Aorta (tissue), 5 donors: ENCODE measurements at regions not wholly inside any gene's neighbourhood (a gene's known extent, or its start where the extent isn't known, plus 50 kb on each side); places are given as distances from the start of the nearest gene placed in this dataset.

Source experiments
- ATAC-seq: fragments of 200-7000 bp; cut with Tn5 transposase; one replicate; pipeline ENCODE4 v1.9.1; 2022; ENCODE audit warnings: moderate library complexity; ENCODE audit not compliant: low FRiP score
- DNase-seq, 2 donors: peaks; one replicate each; pipeline ENCODE4 v3.0.0-alpha.2; 2020
- H3K27ac ChIP-seq, 2 donors: one replicate each; pipeline ENCODE4 v1.5.1; 2013; ENCODE audit warnings: low read length in 2 of 2, mild to moderate bottlenecking in 2 of 2, moderate library complexity in 2 of 2, control low read depth in 1 of 2, inconsistent platforms in 1 of 2, low read depth in 1 of 2
- H3K27me3 ChIP-seq, 2 donors: one replicate each; pipeline ENCODE4 v1.6.1; 2013; ENCODE audit warnings: control low read depth in 1 of 2, low read length in 1 of 2, mild to moderate bottlenecking in 1 of 2, moderate library complexity in 1 of 2; ENCODE audit not compliant: insufficient read depth in 2 of 2, control insufficient read depth in 1 of 2
- H3K36me3 ChIP-seq, 2 donors: one replicate each; pipeline ENCODE4 v1.6.1; 2013; ENCODE audit warnings: control low read depth in 1 of 2, low read length in 1 of 2, mild to moderate bottlenecking in 1 of 2; ENCODE audit not compliant: insufficient read depth in 2 of 2, control insufficient read depth in 1 of 2
- H3K4me1 ChIP-seq, 2 donors: one replicate each; pipeline ENCODE4 v1.6.1; 2013; ENCODE audit warnings: low read length in 2 of 2, control low read depth in 1 of 2, mild to moderate bottlenecking in 1 of 2, moderate library complexity in 1 of 2; ENCODE audit not compliant: insufficient read depth in 2 of 2, control insufficient read depth in 1 of 2
- H3K4me3 ChIP-seq, 2 donors: one replicate each; pipeline ENCODE4 v1.5.1; 2013; ENCODE audit warnings: low read length in 2 of 2, control low read depth in 1 of 2, mild to moderate bottlenecking in 1 of 2
- H3K9me3 ChIP-seq: one replicate; pipeline ENCODE4 v1.6.1; 2013; ENCODE audit warnings: mild to moderate bottlenecking, low read length; ENCODE audit not compliant: control insufficient read depth
- WGBS, 2 donors: extraction: QIAGEN DNeasy Blood & Tissue Kit; methylation state at CpG; one replicate each; pipeline ENCODE4 v1.1.7; 2013; 5-methylcytosine and 5-hydroxymethylcytosine counted together
- intact Hi-C, 2 donors: fragments of 100-400 bp; cut with DNase I; formaldehyde crosslinking; loops; one replicate each; pipeline versions ENCODE4 v1.14.2 to v1.15.0; 2022
- donor health status: healthy with polysubstance abuse.
- donor health status: Bipolar disorder and iron deficiency.
- donor health status: DM: no; HTN: no; CAD: no.
- donor health status: DM: no; HTN: no; CAD: no.
- donor health status: DM: yes; HTN: yes; CAD: no.

DNA sequence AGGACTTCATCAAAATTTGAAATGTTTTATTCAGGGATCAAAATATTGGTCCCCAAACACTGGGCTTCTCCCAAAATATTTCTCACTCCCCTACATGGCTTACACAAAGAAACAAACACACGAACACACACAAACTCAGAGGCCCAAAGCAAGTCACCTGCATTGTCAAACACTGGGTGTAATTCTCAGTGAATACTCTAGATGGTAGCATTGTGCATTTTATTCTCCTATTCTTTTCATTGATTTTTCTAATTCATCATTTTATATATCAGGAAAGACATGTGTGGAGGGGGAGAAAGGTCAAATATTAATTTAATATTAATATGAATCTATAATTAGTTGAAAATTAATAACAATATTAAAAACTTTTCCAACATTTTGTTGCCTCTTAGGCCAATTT lies 72.3 kb upstream of the TNMD start:
- no peak for DNase-seq
- intact Hi-C loops, result no loop called here
- Histone ChIP-seq H3K27ac (no peak overlapping the region), H3K4me3 (no peak overlapping the region), H3K9me3 (no peaks in the 10 kb centered on the region), H3K36me3 (no peaks in the 10 kb centered on the region), H3K27me3 (no peaks in the 10 kb centered on the region), H3K4me1 (no peaks in the 10 kb centered on the region)
- no peak for ATAC-seq
- WGBS, 2 donors, result 14 to 25% methylated on average over 1 of the region's 1 CpG

DNA sequence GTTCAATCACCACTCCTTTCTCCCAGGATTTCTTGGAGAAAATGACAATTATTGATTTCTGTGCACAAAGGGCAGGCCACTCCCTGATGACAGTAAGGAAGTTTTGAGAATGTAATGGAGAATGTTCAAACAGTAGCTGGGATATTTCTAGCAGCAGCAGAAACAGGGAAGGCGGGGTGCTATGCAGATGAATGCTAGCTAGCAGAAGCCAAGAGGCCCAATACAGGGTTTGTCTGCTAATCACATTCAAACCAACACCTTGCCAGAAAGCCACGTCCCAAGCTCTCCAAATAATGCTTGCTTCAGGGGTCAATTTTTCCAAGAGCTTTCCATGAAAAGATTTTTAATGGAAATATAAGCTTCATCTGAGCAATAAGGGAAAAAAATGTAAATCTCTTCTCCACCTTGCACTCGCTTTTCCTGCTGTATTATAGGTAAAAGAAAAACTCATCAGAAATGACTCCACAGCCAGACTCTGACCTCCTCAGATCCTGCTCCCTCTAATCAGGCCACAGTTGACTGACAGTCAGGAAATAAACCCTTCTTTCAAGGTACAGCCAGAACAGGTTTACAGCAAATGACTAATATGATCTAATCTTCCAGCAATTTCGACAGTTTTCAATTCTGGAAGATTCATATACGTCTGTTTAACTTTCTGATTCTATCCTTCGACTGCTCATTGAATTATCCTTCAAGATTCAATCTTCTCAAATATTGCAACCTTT lies 84.7 kb upstream of the PCDH19 start:
- WGBS, 2 donors, result 57 to 72% methylated on average over 6 of the region's 6 CpGs
- no peaks in the 10 kb centered on the region for H3K4me1 ChIP-seq
- intact Hi-C loops, result no loop called here

DNA sequence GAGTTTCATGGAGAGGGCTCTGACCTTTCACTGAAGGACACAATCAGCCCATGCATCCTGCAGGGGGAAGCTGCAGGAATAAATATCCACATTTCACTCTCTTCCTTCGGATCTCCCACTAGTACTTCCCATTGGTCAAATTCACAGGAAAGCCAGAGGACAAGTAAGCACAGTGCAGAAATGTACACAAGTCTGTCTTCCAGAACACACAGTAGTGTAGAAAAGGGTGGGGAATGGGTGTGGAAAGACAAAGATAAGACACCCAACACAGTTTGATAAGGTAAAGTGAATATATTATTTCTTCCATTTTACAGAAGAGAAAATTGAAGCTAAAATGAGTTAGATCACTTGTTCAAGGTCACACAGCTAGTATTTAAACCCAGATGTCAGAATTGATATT lies 81.1 kb upstream of the PCDH19 start:
- intact Hi-C loops, result no loop called here
- ATAC-seq (no peak), DNase-seq (no peak)
- Histone ChIP-seq H3K27me3 (peaks cover 0 to 6% of the 10 kb centered on the region in 2 donors), H3K9me3 (no peaks in the 10 kb centered on the region), H3K4me3 (no peak overlapping the region), H3K4me1 (no peaks in the 10 kb centered on the region), H3K36me3 (no peaks in the 10 kb centered on the region), H3K27ac (no peak overlapping the region)
- WGBS, 2 donors, result 67% methylated on average over 1 of the region's 1 CpG

More for the DNA sequence above, 84.7 kb upstream of the PCDH19 start:
- Histone ChIP-seq H3K27me3 (peaks cover 0 to 6% of the 10 kb centered on the region in 2 donors), H3K4me3 (no peak overlapping the region), H3K27ac (no peak overlapping the region), H3K36me3 (no peaks in the 10 kb centered on the region), H3K9me3 (no peaks in the 10 kb centered on the region)
- DNase-seq (no peak), ATAC-seq (no peak)

DNA sequence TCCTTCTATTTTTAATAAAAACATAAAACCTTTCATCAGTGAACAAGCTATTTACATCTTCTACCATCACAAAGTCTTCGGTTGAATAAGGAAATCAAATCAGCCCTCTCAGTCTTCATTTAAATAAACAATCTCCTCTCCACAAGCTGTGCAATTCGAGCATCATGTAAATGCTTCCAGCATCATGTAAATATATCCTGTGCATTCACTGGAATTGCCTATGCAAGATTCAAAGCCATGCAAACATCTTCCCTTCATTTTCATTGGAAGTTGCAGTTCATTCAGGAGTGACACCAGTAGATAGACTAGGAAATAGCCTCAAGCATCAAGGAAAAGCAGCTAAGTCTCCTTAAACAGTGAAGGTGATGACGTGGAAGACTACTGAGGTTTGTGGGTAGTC lies 77.7 kb upstream of the PCDH19 start:
- no peak for ATAC-seq
- no peak for DNase-seq
- H3K9me3 ChIP-seq, result no peaks in the 10 kb centered on the region
- no peak overlapping the region for H3K4me3 ChIP-seq
- no peaks in the 10 kb centered on the region for H3K36me3 ChIP-seq
- H3K4me1 ChIP-seq, result no peaks in the 10 kb centered on the region
- peaks cover 0 to 6% of the 10 kb centered on the region in 2 donors for H3K27me3 ChIP-seq
- 53 to 67% methylated on average over 3 of the region's 3 CpGs for WGBS, 2 donors
- intact Hi-C loops, result no loop called here
- no peak overlapping the region for H3K27ac ChIP-seq

DNA sequence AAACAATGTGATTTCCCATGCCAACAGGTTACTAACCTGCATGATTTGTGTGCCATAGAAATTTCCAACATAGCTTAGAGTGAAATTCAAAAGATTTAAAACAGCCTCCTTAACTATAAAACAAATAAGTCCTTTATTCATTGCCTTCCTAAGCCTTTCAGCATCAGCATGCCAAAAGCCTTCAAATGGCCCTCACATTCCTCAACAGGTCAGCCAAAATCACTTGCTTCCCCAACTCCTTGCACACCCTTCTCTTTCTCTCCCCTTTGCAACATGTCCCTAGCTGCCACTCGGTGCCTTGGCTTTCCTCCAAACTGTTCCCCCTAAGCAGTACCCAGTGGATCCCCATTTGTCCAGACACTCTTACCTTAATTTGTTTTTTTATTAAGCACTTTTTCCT lies 74.9 kb upstream of the PCDH19 start:
- intact Hi-C loops, result no loop called here
- no peak overlapping the region for H3K4me3 ChIP-seq
- no peaks in the 10 kb centered on the region for H3K4me1 ChIP-seq
- no peaks in the 10 kb centered on the region for H3K27me3 ChIP-seq
- H3K36me3 ChIP-seq, result no peaks in the 10 kb centered on the region
- H3K9me3 ChIP-seq, result no peaks in the 10 kb centered on the region
- 45 to 63% methylated on average over 1 of the region's 1 CpG for WGBS, 2 donors
- no peak for DNase-seq
- no peak for ATAC-seq
- H3K27ac ChIP-seq, result no peak overlapping the region

DNA sequence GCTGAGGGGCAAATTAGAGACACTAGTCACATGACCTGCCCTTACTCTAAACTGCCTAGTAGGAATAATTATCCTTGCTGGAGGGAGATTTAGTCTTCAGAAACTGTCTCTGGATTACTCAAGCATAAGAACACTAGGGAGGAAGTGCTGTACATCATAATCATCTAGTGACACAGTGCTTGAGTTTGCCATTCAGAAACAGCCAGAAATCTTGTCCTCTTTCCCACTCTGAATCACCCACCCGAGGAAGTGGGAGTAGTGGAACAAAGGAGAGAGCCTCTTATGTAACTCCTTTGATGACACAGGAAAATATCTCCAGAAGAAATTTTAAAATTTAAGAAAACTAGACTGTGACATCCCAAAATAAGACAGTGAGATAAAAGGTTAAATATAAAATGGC lies 69.3 kb upstream of the PCDH19 start:
- ATAC-seq, result no peak
- intact Hi-C loops, result no loop called here
- H3K9me3 ChIP-seq, result no peaks in the 10 kb centered on the region
- H3K36me3 ChIP-seq, result no peaks in the 10 kb centered on the region
- H3K4me3 ChIP-seq, result no peak overlapping the region
- no peaks in the 10 kb centered on the region for H3K27me3 ChIP-seq
- no peaks in the 10 kb centered on the region for H3K4me1 ChIP-seq
- WGBS, 2 donors, result 64 to 89% methylated on average over 1 of the region's 1 CpG
- no peak overlapping the region for H3K27ac ChIP-seq
- DNase-seq, result no peak

DNA sequence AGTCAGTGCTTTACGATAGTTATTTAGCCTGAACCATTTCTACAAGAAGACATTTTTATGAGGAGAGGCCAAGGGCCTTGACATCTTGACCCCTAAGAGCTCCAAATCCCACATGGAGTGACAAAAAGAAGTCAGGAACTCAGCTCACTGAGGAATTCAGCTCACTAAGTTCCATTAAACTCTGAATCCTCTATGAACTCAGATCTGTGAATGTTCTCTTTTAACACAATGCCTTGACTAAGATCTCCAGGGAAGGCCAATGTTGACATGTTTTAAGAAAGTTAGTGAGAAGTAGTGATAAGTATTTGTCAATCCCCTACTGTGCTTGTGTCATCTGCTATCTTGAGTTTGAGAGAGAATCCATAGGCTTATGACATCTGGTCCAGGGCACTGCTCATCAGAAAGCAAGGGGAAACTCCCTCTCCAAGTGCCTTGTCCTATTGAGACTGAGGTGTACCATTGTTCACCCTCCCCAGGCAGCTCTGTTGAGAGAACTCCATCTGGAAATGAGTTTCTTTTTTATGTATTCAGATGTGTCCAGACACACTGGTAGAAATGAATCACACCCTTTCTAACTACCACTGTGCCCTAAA lies 68.7 kb upstream of the PCDH19 start:
- Histone ChIP-seq H3K9me3 (no peaks in the 10 kb centered on the region), H3K27me3 (no peaks in the 10 kb centered on the region), H3K27ac (no peak overlapping the region), H3K36me3 (no peaks in the 10 kb centered on the region), H3K4me3 (no peak overlapping the region), H3K4me1 (no peaks in the 10 kb centered on the region)
- DNase-seq (no peak), ATAC-seq (no peak)
- 70 to 89% methylated on average over 1 of the region's 1 CpG for whole genome bisulfite sequencing, 2 donors
- intact Hi-C loops, result no loop called here

DNA sequence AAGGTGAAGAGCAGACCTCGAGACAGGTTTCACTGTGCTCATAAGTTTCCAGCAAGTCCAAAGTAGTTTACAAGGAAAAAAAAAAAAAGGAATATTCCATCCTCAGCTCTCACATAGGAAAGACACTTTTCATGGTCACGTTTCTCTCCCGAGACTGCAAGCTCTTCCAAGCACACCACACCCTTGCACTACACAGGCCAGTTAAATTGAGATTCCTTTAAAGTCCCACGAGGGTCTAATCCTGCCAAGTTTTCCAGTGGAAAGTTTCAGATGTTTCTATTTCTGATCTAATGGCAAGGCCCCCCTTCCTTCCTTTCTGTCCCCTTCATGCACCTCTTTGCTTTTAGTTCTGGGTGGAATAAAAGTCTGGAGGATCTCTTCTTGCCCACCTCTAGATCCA lies 67.9 kb upstream of the PCDH19 start:
- ATAC-seq, result no peak
- 17 to 24% methylated on average over 4 of the region's 4 CpGs for WGBS, 2 donors
- DNase-seq, result no peak
- Histone ChIP-seq H3K27ac (no peak overlapping the region), H3K36me3 (no peaks in the 10 kb centered on the region), H3K9me3 (no peaks in the 10 kb centered on the region), H3K4me1 (no peaks in the 10 kb centered on the region), H3K4me3 (no peak overlapping the region), H3K27me3 (no peaks in the 10 kb centered on the region)
- intact Hi-C loops, result no loop called here

DNA sequence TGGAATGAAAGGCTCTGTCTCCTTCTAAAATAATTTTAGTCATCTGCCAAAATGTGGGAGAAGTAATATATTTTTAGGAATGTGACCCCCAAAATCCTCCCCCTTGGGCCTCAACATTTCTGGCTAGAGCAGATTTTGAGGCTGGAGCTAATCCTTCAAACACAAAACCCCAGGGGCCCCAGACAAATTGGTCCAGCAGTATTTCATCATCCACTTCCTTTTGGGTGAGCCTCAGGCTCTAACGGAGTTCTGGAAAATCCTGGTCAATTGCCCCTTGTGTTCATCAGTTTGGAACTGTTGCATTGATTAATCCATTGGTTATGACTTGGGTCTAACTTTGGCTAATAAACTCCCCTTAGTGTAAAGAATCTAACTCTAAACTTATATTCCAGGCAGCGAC lies 67.4 kb upstream of the PCDH19 start:
- H3K27ac ChIP-seq, result no peak overlapping the region
- no peak overlapping the region for H3K4me3 ChIP-seq
- no peaks in the 10 kb centered on the region for H3K36me3 ChIP-seq
- intact Hi-C loops, result no loop called here
- peak; percentile 53 for ATAC-seq
- no peaks in the 10 kb centered on the region for H3K9me3 ChIP-seq
- no peak for DNase-seq
- 46 to 50% methylated on average over 2 of the region's 2 CpGs for WGBS, 2 donors
- no peaks in the 10 kb centered on the region for H3K27me3 ChIP-seq
- H3K4me1 ChIP-seq, result no peaks in the 10 kb centered on the region
